Smooth muscle cell (in vitro differentiated cells): ENCODE measurements at regions not wholly inside any gene's neighbourhood (a gene's known extent, or its start where the extent isn't known, plus 50 kb on each side); places are given as distances from the start of the nearest gene placed in this dataset.

Experiments used
- DNase-seq: peaks from one replicate; lab custom pipeline; 2025; ENCODE audit not compliant: unreplicated experiment; lab: John Stamatoyannopoulos, UW
- H2AFZ ChIP-seq: fragments of 200-600 bp; sonication (generic); 2 replicates; pipeline ENCODE4 v1.6.0; 2016; ENCODE audit warnings: antibody characterized with exemption, low read depth, mild to moderate bottlenecking
- H3F3A ChIP-seq: fragments of 200-600 bp; sonication (generic); 2 replicates; pipeline ENCODE4 v1.6.0; 2017; ENCODE audit warnings: antibody characterized with exemption, low read depth
- H3K27ac ChIP-seq: fragments of 200-600 bp; sonication (generic); 2 replicates; pipeline ENCODE4 v1.5.1; 2016; ENCODE audit warnings: low read depth, mild to moderate bottlenecking
- H3K27me3 ChIP-seq: fragments of 200-600 bp; sonication (generic); 2 replicates; pipeline ENCODE4 v1.6.1; 2016; ENCODE audit warnings: low read depth, mild to moderate bottlenecking
- H3K36me3 ChIP-seq: fragments of 200-600 bp; sonication (generic); 2 replicates; pipeline ENCODE4 v1.5.1; 2016; ENCODE audit warnings: low read depth
- H3K4me1 ChIP-seq: fragments of 200-600 bp; sonication (generic); 2 replicates; pipeline ENCODE4 v1.5.1; 2016; ENCODE audit warnings: low read depth
- H3K4me2 ChIP-seq: fragments of 200-600 bp; sonication (generic); 2 replicates; pipeline ENCODE4 v1.6.0; 2016; ENCODE audit warnings: mild to moderate bottlenecking
- H3K4me3 ChIP-seq: fragments of 200-600 bp; sonication (generic); 2 replicates; pipeline ENCODE4 v1.5.1; 2016; ENCODE audit warnings: mild to moderate bottlenecking
- H3K79me2 ChIP-seq: fragments of 200-600 bp; sonication (generic); 2 replicates; pipeline ENCODE4 v1.6.0; 2016; ENCODE audit warnings: low read depth, mild to moderate bottlenecking
- H3K9ac ChIP-seq: fragments of 200-600 bp; sonication (generic); 2 replicates; pipeline ENCODE4 v1.6.0; 2016; ENCODE audit warnings: low read depth
- H3K9me3 ChIP-seq: fragments of 200-600 bp; sonication (generic); replicated peaks from 2 replicates; pipeline ENCODE4 v1.5.1; 2016; ENCODE audit warnings: low read depth
- H4K20me1 ChIP-seq: fragments of 200-600 bp; sonication (generic); 2 replicates; pipeline ENCODE4 v1.6.0; 2016; ENCODE audit warnings: low read depth
- WGBS: methylation state at CpG from one replicate; pipeline ENCODE4 v1.1.7; 2016; ENCODE audit warnings: low lambda C conversion rate; 5-methylcytosine and 5-hydroxymethylcytosine counted together
- TF ChIP-seq, protein P1 (sequence below): fragments of 200-600 bp; sonication (generic); IDR thresholded peaks from 2 replicates; pipeline ENCODE4 v1.5.1; 2017; ENCODE audit warnings: borderline replicate concordance, mild to moderate bottlenecking, antibody characterized with exemption; ENCODE audit not compliant: insufficient read depth, poor library complexity, severe bottlenecking

GRCh38 chr1:84048820-84049219 lies 49.9 kb upstream of the TTLL7 start:
- no peaks in the 10 kb centered on the region for H3K9me3 ChIP-seq
- 84% methylated on average over 2 of the region's 2 CpGs for WGBS
- H3K9ac ChIP-seq, result no peak overlapping the region

More at GRCh38 chr1:84048820-84049219, 49.9 kb upstream of the TTLL7 start:
- H4K20me1 ChIP-seq, result no peaks in the 10 kb centered on the region
- H3K4me3 ChIP-seq, result no peak overlapping the region
- no peaks in the 10 kb centered on the region for H3F3A ChIP-seq
- DNase-seq, result no peak
- no peak overlapping the region for H3K4me2 ChIP-seq
- no peak overlapping the region for H2AFZ ChIP-seq
- no peaks in the 10 kb centered on the region for H3K36me3 ChIP-seq
- H3K27me3 ChIP-seq, result no peaks in the 10 kb centered on the region
- no peaks in the 10 kb centered on the region for H3K79me2 ChIP-seq
- TF ChIP-seq, protein P1, sequence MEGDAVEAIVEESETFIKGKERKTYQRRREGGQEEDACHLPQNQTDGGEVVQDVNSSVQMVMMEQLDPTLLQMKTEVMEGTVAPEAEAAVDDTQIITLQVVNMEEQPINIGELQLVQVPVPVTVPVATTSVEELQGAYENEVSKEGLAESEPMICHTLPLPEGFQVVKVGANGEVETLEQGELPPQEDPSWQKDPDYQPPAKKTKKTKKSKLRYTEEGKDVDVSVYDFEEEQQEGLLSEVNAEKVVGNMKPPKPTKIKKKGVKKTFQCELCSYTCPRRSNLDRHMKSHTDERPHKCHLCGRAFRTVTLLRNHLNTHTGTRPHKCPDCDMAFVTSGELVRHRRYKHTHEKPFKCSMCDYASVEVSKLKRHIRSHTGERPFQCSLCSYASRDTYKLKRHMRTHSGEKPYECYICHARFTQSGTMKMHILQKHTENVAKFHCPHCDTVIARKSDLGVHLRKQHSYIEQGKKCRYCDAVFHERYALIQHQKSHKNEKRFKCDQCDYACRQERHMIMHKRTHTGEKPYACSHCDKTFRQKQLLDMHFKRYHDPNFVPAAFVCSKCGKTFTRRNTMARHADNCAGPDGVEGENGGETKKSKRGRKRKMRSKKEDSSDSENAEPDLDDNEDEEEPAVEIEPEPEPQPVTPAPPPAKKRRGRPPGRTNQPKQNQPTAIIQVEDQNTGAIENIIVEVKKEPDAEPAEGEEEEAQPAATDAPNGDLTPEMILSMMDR, result no peak
- H3K27ac ChIP-seq, result no peak overlapping the region
- H3K4me1 ChIP-seq, result no peaks in the 10 kb centered on the region
